ENCODE measurements at regions not wholly inside any gene's neighbourhood (a gene's known extent, or its start where the extent isn't known, plus 50 kb on each side); places are given as distances from the start of the nearest gene placed in this dataset.

DNA sequence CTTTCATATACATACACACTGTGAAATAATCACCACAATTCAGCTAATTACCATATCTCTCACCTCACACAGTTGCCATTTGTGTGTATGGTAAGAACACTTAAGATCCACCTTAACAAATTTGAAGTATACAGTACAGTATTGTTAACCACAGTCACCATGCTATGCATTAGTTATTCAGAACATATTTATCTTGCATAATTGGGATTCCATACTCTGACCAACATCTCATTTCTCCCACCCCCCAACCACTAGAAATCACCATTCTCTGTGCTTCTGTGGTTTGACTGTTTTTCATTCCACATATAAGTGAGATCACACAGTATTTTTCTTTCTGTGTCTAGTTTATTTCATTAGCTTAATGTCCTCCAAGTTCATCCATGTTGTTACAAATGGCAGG is 247.7 kb upstream of the CTNNB1 start:
- Histone ChIP-seq H3K4me2 (ENCODE audit: low read length) (no peak overlapping the region), H3K79me2 (no peaks in the 10 kb centered on the region), H3K4me1 (no peaks in the 10 kb centered on the region), H3K9me3 (ENCODE audit: control insufficient read depth, low read length) (peaks cover 5% of the 10 kb centered on the region), H3K27me3 (ENCODE audit: control insufficient read depth, insufficient read depth, low read length) (no peaks in the 10 kb centered on the region), H2AFZ (no peak overlapping the region), H3K4me3 (ENCODE audit: low read depth, low read length) (no peak overlapping the region), H3K27ac (no peak overlapping the region), H3K9ac (no peak overlapping the region), H3K36me3 (ENCODE audit: control insufficient read depth, insufficient read depth, low read length) (no peaks in the 10 kb centered on the region)
- TF ChIP-seq, protein P1, sequence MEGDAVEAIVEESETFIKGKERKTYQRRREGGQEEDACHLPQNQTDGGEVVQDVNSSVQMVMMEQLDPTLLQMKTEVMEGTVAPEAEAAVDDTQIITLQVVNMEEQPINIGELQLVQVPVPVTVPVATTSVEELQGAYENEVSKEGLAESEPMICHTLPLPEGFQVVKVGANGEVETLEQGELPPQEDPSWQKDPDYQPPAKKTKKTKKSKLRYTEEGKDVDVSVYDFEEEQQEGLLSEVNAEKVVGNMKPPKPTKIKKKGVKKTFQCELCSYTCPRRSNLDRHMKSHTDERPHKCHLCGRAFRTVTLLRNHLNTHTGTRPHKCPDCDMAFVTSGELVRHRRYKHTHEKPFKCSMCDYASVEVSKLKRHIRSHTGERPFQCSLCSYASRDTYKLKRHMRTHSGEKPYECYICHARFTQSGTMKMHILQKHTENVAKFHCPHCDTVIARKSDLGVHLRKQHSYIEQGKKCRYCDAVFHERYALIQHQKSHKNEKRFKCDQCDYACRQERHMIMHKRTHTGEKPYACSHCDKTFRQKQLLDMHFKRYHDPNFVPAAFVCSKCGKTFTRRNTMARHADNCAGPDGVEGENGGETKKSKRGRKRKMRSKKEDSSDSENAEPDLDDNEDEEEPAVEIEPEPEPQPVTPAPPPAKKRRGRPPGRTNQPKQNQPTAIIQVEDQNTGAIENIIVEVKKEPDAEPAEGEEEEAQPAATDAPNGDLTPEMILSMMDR (IDR thresholded peaks at IDR 0.05): no peak

DNA sequence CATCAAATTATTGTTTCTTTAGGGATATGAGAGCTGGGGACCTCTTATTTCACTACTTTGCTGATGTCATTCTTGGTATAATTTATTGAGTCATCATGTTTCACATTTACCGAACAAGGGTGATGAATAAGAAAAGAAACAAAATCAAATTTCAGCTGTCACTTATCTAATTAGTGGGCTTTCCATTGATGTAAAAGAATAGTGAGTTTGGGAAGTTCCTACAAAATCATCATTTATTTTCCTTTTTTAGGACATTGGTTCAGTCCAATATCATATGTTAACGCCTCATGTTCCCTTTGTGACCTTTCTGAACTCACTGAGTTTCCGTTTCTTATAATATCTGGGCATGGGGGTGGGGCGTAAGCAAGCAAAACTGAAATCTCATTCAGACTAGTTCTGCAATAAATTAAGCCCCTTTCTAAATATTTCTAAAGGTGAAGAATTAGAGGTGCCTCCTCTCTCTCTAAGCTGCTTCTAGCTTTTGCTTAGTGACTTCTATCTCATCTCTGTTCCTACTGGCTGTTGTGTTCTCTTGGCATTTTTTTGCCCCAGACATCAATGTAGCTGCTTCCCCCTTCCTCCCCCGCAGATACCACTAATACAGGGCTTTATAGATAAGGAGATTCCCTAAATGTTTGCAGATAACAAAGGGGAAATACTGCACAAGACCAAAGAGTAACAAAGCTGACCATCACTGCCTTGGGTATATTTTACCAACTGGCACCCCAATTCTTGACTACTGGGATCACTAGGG is 238.0 kb upstream of the CTNNB1 start:
- Histone ChIP-seq H3K27me3 (ENCODE audit: control insufficient read depth, insufficient read depth, low read length) (no peaks in the 10 kb centered on the region), H3K4me3 (ENCODE audit: low read depth, low read length) (no peak overlapping the region), H3K4me2 (ENCODE audit: low read length) (no peak overlapping the region), H3K27ac (no peak overlapping the region), H3K9me3 (ENCODE audit: control insufficient read depth, low read length) (no peaks in the 10 kb centered on the region), H3K9ac (no peak overlapping the region), H3K79me2 (no peaks in the 10 kb centered on the region), H3K4me1 (no peaks in the 10 kb centered on the region), H2AFZ (no peak overlapping the region), H3K36me3 (ENCODE audit: control insufficient read depth, insufficient read depth, low read length) (no peaks in the 10 kb centered on the region)
- TF ChIP-seq, protein P1 (IDR thresholded peaks at IDR 0.05): no peak

DNA sequence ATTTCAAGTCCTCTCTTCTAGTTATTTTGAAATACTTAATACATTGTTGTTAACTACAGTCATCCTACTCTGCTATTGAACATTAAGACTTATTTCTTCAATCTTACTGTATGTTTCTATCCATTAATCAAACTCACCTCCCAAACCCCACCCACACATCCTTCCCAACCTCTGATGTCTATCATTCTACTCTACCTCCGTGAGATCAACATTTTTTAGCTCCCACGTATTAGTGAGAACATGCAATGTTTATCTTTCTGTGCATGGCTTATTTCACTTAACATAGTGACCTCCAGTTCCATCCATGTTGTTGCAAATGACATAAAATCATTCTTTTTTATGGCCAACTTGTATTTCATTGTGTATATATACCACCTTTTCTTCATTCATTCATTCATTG is 236.6 kb upstream of the CTNNB1 start:
- Histone ChIP-seq H3K79me2 (no peaks in the 10 kb centered on the region), H3K4me2 (ENCODE audit: low read length) (no peak overlapping the region)
- TF ChIP-seq, protein P1 (IDR thresholded peaks at IDR 0.05): no peak

DNA sequence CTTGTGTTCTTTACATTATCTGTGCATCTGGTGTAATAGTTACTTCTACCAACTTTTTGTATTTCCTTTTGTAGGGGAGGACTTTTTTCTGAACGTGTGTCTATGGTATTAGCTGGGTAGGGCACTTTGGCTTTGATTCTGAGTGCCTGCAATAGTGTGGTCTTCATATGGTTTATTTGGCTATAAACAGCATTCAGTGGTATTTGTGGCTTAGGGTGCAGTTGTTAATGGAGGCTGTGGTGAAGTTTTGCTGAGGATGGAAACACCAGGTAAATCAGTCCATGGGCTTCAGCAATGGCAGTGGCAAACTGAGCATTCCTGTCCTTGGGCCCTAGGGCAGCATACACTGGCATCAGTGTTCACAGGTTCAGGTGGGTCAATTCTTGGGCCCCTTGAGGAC is 230.6 kb upstream of the CTNNB1 start:
- Histone ChIP-seq H3K9me3 (ENCODE audit: control insufficient read depth, low read length) (no peaks in the 10 kb centered on the region), H3K36me3 (ENCODE audit: control insufficient read depth, insufficient read depth, low read length) (no peaks in the 10 kb centered on the region), H3K79me2 (no peaks in the 10 kb centered on the region), H3K27me3 (ENCODE audit: control insufficient read depth, insufficient read depth, low read length) (no peaks in the 10 kb centered on the region), H3K4me1 (no peaks in the 10 kb centered on the region), H3K9ac (no peak overlapping the region), H3K27ac (no peak overlapping the region), H3K4me2 (ENCODE audit: low read length) (no peak overlapping the region), H2AFZ (no peak overlapping the region), H3K4me3 (ENCODE audit: low read depth, low read length) (no peak overlapping the region)
- TF ChIP-seq, protein P1 (IDR thresholded peaks at IDR 0.05): no peak

More for the DNA sequence above, 236.6 kb upstream of the CTNNB1 start:
- Histone ChIP-seq H3K27ac (no peak overlapping the region), H3K9ac (no peak overlapping the region), H3K9me3 (ENCODE audit: control insufficient read depth, low read length) (no peaks in the 10 kb centered on the region), H3K27me3 (ENCODE audit: control insufficient read depth, insufficient read depth, low read length) (no peaks in the 10 kb centered on the region), H3K4me1 (no peaks in the 10 kb centered on the region), H3K4me3 (ENCODE audit: low read depth, low read length) (no peak overlapping the region), H2AFZ (no peak overlapping the region), H3K36me3 (ENCODE audit: control insufficient read depth, insufficient read depth, low read length) (no peaks in the 10 kb centered on the region)

DNA sequence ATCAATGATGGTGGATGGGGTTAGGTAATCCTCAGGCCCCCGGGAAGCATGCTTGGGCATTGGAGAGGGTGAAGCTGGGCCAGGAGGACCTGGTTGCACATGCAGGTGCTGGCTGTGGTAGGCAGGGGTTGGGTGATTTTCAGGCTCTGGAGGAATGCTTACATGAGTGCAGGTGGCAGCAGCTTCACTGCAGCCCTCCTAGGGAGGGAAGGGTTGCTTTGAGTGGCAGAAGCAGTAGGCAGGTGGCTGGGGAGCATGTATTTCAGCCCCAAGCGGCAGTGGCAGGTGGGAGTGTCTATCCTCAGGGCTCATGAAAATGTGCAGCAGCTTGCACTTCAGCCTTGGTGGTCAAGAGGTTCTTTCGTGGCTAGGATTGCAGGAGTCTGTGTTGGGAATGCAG is 230.0 kb upstream of the CTNNB1 start:
- Histone ChIP-seq H3K9ac (no peak overlapping the region), H3K4me3 (ENCODE audit: low read depth, low read length) (no peak overlapping the region), H3K9me3 (ENCODE audit: control insufficient read depth, low read length) (no peaks in the 10 kb centered on the region), H3K4me1 (no peaks in the 10 kb centered on the region), H3K27me3 (ENCODE audit: control insufficient read depth, insufficient read depth, low read length) (no peaks in the 10 kb centered on the region), H3K36me3 (ENCODE audit: control insufficient read depth, insufficient read depth, low read length) (no peaks in the 10 kb centered on the region), H3K79me2 (no peaks in the 10 kb centered on the region), H3K4me2 (ENCODE audit: low read length) (no peak overlapping the region), H2AFZ (no peak overlapping the region), H3K27ac (no peak overlapping the region)
- TF ChIP-seq, protein P1 (IDR thresholded peaks at IDR 0.05): no peak
